ENCODE measurements at regions not wholly inside any gene's neighbourhood (a gene's known extent, or its start where the extent isn't known, plus 50 kb on each side); places are given as distances from the start of the nearest gene placed in this dataset.

DNA sequence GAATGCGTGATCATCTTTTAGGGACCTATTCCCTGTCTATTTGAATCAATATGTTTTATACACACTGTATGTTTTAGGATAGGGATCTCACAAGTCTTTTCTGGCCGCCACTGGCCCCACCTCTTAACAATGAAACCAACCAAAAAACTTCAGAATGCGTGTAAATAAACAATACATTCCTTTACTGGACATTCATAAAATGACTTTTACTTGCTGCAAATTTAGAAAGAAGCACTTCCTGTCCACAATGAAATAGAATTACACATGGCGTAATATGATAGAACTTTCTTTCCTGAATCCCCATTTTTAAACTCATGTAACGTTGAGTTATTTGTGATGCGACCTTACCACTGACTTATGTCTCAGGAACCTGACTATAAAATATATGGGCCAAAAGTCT, 233.6 kb downstream of the SLITRK6 start:
- no peak overlapping the region for H3K27ac ChIP-seq (ENCODE audit: low read depth in 1 of 2, low read length in 1 of 2)
- WGBS, 2 donors, result 67 to 76% methylated on average over 6 of the region's 6 CpGs
- no peaks in the 10 kb centered on the region for H3K27me3 ChIP-seq (ENCODE audit: control insufficient read depth in 3 of 3, insufficient read depth in 3 of 3, low read length in 2 of 3)
- no peak overlapping the region for H3K4me3 ChIP-seq
- TF ChIP-seq, protein P1, sequence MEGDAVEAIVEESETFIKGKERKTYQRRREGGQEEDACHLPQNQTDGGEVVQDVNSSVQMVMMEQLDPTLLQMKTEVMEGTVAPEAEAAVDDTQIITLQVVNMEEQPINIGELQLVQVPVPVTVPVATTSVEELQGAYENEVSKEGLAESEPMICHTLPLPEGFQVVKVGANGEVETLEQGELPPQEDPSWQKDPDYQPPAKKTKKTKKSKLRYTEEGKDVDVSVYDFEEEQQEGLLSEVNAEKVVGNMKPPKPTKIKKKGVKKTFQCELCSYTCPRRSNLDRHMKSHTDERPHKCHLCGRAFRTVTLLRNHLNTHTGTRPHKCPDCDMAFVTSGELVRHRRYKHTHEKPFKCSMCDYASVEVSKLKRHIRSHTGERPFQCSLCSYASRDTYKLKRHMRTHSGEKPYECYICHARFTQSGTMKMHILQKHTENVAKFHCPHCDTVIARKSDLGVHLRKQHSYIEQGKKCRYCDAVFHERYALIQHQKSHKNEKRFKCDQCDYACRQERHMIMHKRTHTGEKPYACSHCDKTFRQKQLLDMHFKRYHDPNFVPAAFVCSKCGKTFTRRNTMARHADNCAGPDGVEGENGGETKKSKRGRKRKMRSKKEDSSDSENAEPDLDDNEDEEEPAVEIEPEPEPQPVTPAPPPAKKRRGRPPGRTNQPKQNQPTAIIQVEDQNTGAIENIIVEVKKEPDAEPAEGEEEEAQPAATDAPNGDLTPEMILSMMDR (IDR thresholded peaks at IDR 0.05; ENCODE audit: control extremely low read depth, extremely low read depth), result no peak
- no peak overlapping the region for H3K9ac ChIP-seq (ENCODE audit: insufficient read depth in 1 of 2, low read length in 2 of 2)
- H3K9me3 ChIP-seq (ENCODE audit: control insufficient read depth in 4 of 4, insufficient read depth in 3 of 4, low read length in 3 of 4), result peaks cover 0 to 2% (median 0%) of the 10 kb centered on the region in 4 donors
- no peak for DNase-seq
- H3K36me3 ChIP-seq (ENCODE audit: control insufficient read depth in 4 of 4, insufficient read depth in 4 of 4, low read length in 4 of 4), result no peaks in the 10 kb centered on the region
- no peak for ATAC-seq (ENCODE audit: insufficient read depth, low FRiP score)
- peaks cover 0 to under 1% (median 0%) of the 10 kb centered on the region in 5 donors for H3K4me1 ChIP-seq (ENCODE audit: control insufficient read depth in 5 of 5, insufficient read depth in 5 of 5, low read length in 5 of 5)

DNA sequence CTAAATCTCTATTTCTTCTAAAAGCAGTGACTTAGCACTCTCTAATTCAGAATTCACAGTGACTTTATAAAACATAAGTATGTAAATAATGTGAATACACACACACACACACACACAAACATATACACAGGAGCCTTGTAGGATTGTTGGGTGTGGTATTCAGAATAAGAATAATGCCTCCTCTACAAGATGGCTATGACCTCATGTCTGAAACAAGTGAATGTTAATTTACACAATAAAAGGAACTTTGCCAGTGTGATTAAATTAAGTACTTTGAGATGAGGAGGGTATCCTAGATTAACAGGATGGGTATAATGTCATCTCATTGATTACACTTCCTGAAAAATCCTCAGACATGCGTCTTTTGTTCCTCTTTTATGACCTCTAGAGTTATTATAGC, 234.6 kb downstream of the SLITRK6 start:
- Histone ChIP-seq H3K9ac (ENCODE audit: insufficient read depth in 1 of 2, low read length in 2 of 2) (no peak overlapping the region), H3K27ac (ENCODE audit: low read depth in 1 of 2, low read length in 1 of 2) (no peak overlapping the region), H3K4me3 (no peak overlapping the region), H3K27me3 (ENCODE audit: control insufficient read depth in 3 of 3, insufficient read depth in 3 of 3, low read length in 2 of 3) (no peaks in the 10 kb centered on the region), H3K9me3 (ENCODE audit: control insufficient read depth in 4 of 4, insufficient read depth in 3 of 4, low read length in 3 of 4) (peaks cover 0 to 2% (median 0%) of the 10 kb centered on the region in 4 donors), H3K4me1 (ENCODE audit: control insufficient read depth in 5 of 5, insufficient read depth in 5 of 5, low read length in 5 of 5) (peaks cover 0 to 6% (median 0%) of the 10 kb centered on the region in 5 donors), H3K36me3 (ENCODE audit: control insufficient read depth in 4 of 4, insufficient read depth in 4 of 4, low read length in 4 of 4) (no peaks in the 10 kb centered on the region)
- ATAC-seq (ENCODE audit: insufficient read depth, low FRiP score) (no peak), DNase-seq (no peak)
- 21 to 49% methylated on average over 1 of the region's 1 CpG for WGBS, 2 donors
- TF ChIP-seq, protein P1 (IDR thresholded peaks at IDR 0.05; ENCODE audit: control extremely low read depth, extremely low read depth), result no peak

DNA sequence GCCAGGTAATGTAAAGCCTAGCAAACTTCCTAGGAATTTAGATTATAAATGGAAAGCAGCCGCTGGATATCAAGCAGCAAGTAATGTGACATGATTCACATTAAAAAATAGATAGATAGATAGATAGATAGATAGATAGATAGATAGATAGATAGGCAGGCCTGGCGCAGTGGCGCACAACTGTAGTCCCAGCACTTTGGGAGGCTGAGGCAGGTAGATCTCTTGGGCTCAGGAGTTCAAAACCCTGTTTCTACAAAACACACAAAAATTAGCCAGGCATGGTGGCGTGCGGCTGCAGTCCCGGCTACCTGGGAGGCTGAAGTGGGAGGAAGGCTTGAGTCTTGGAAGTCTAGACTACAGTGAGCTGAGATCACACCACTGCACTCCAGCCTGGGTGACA, 236.9 kb downstream of the SLITRK6 start:
- DNase-seq (no peak), ATAC-seq (ENCODE audit: insufficient read depth, low FRiP score) (no peak)
- H3K4me1 ChIP-seq (ENCODE audit: control insufficient read depth in 5 of 5, insufficient read depth in 5 of 5, low read length in 5 of 5), result peaks cover 0 to 9% (median 0%) of the 10 kb centered on the region in 5 donors
- H3K27ac ChIP-seq (ENCODE audit: low read depth in 1 of 2, low read length in 1 of 2), result no peak overlapping the region
- peaks cover 0 to 2% (median 0%) of the 10 kb centered on the region in 4 donors for H3K9me3 ChIP-seq (ENCODE audit: control insufficient read depth in 4 of 4, insufficient read depth in 3 of 4, low read length in 3 of 4)
- TF ChIP-seq, protein P1 (IDR thresholded peaks at IDR 0.05; ENCODE audit: control extremely low read depth, extremely low read depth), result no peak
- H3K9ac ChIP-seq (ENCODE audit: insufficient read depth in 1 of 2, low read length in 2 of 2), result no peak overlapping the region
- H3K4me3 ChIP-seq, result no peak overlapping the region
- WGBS, 2 donors, result 93 to 97% methylated on average over 6 of the region's 6 CpGs
- H3K36me3 ChIP-seq (ENCODE audit: control insufficient read depth in 4 of 4, insufficient read depth in 4 of 4, low read length in 4 of 4), result no peaks in the 10 kb centered on the region
- no peaks in the 10 kb centered on the region for H3K27me3 ChIP-seq (ENCODE audit: control insufficient read depth in 3 of 3, insufficient read depth in 3 of 3, low read length in 2 of 3)

Measured in lung (tissue), 11 donors.